H9 (cell line): ENCODE measurements at regions not wholly inside any gene's neighbourhood (a gene's known extent, or its start where the extent isn't known, plus 50 kb on each side); places are given as distances from the start of the nearest gene placed in this dataset.

ENCODE experiments used
- DNase-seq: peaks from one replicate; pipeline ENCODE4 v3.0.0-alpha.2; 2017
- H2AFZ ChIP-seq: one replicate; pipeline ENCODE4 v1.6.1; 2013; ENCODE audit warnings: mild to moderate bottlenecking, low read length, control low read depth, moderate library complexity
- H2AK5ac ChIP-seq: 2 replicates; pipeline ENCODE4 v1.6.1; 2013; ENCODE audit warnings: low read length, control low read depth, mixed read lengths; ENCODE audit not compliant: insufficient read length
- H2BK120ac ChIP-seq: one replicate; pipeline ENCODE4 v1.6.1; 2013; ENCODE audit warnings: low read depth, mild to moderate bottlenecking, low read length, control low read depth, inconsistent platforms; ENCODE audit not compliant: poor library complexity, severe bottlenecking
- H2BK12ac ChIP-seq: 2 replicates; pipeline ENCODE4 v1.6.1; 2013; ENCODE audit warnings: low read length, control low read depth, mixed read lengths, low read depth; ENCODE audit not compliant: insufficient read length
- H2BK15ac ChIP-seq: 2 replicates; pipeline ENCODE4 v1.6.1; 2013; ENCODE audit warnings: low read depth, low read length, control low read depth
- H2BK20ac ChIP-seq: one replicate; pipeline ENCODE4 v1.6.1; 2013; ENCODE audit warnings: low read depth, mild to moderate bottlenecking, low read length, control low read depth, inconsistent platforms; ENCODE audit not compliant: poor library complexity, severe bottlenecking
- H2BK5ac ChIP-seq: 2 replicates; pipeline ENCODE4 v1.6.1; 2013; ENCODE audit warnings: low read length, control low read depth, mixed read lengths; ENCODE audit not compliant: insufficient read length
- H3K14ac ChIP-seq: 2 replicates; pipeline ENCODE4 v1.6.1; 2013; ENCODE audit warnings: low read length, control low read depth; ENCODE audit not compliant: insufficient read depth
- H3K18ac ChIP-seq: 2 replicates; pipeline ENCODE4 v1.6.1; 2013; ENCODE audit warnings: low read depth, mild to moderate bottlenecking, mixed read lengths, low read length, control low read depth; ENCODE audit not compliant: insufficient read length
- H3K23ac ChIP-seq: 2 replicates; pipeline ENCODE4 v1.6.1; 2013; ENCODE audit warnings: low read length, control low read depth, mixed read lengths, low read depth; ENCODE audit not compliant: insufficient read length
- H3K23me2 ChIP-seq: 2 replicates; pipeline ENCODE4 v1.6.1; 2013; ENCODE audit warnings: low read depth, mild to moderate bottlenecking, mixed read lengths, low read length, control low read depth; ENCODE audit not compliant: insufficient read length, poor library complexity, severe bottlenecking
- H3K27ac ChIP-seq: 2 replicates; pipeline ENCODE4 v1.5.1; 2013; ENCODE audit warnings: low read length, control low read depth, mixed read lengths, low read depth; ENCODE audit not compliant: insufficient read length
- H3K27me3 ChIP-seq: 2 replicates; pipeline ENCODE4 v1.6.1; 2013; ENCODE audit warnings: low read length, control low read depth, inconsistent platforms; ENCODE audit not compliant: insufficient read depth
- H3K4ac ChIP-seq: 2 replicates; pipeline ENCODE4 v1.6.1; 2013; ENCODE audit warnings: low read depth, mild to moderate bottlenecking, control low read depth, inconsistent platforms, low read length, moderate library complexity
- H3K4me1 ChIP-seq: 2 replicates; pipeline ENCODE4 v1.6.1; 2013; ENCODE audit warnings: low read length, control low read depth, inconsistent platforms; ENCODE audit not compliant: insufficient read depth
- H3K4me2 ChIP-seq: 2 replicates; pipeline ENCODE4 v1.6.1; 2013; ENCODE audit warnings: low read length, control low read depth, mixed read lengths; ENCODE audit not compliant: insufficient read length, insufficient read depth
- H3K56ac ChIP-seq: 2 replicates; pipeline ENCODE4 v1.6.1; 2013; ENCODE audit warnings: low read depth, mild to moderate bottlenecking, mixed read lengths, low read length, control low read depth; ENCODE audit not compliant: insufficient read length
- H3K79me1 ChIP-seq: 2 replicates; pipeline ENCODE4 v1.6.1; 2013; ENCODE audit warnings: low read depth, mild to moderate bottlenecking, moderate library complexity, low read length, control low read depth, inconsistent platforms; ENCODE audit not compliant: insufficient read depth, poor library complexity, severe bottlenecking
- H3K79me2 ChIP-seq: 2 replicates; pipeline ENCODE4 v1.6.1; 2013; ENCODE audit warnings: low read length, control low read depth, inconsistent platforms; ENCODE audit not compliant: insufficient read depth
- H3K9ac ChIP-seq: 2 replicates; pipeline ENCODE4 v1.6.1; 2013; ENCODE audit warnings: low read length, control low read depth, mixed read lengths; ENCODE audit not compliant: insufficient read length; ENCODE audit errors: extremely low read depth
- H3K9me3 ChIP-seq: one replicate; pipeline ENCODE4 v1.6.1; 2013; ENCODE audit warnings: low read depth, low read length, inconsistent platforms; ENCODE audit not compliant: control insufficient read depth
- H3T11ph ChIP-seq: one replicate; pipeline ENCODE4 v1.6.1; 2013; ENCODE audit warnings: mild to moderate bottlenecking, low read length, control low read depth, inconsistent platforms
- H4K20me1 ChIP-seq: one replicate; pipeline ENCODE4 v1.6.1; 2013; ENCODE audit not compliant: control insufficient read depth, insufficient read length, insufficient read depth
- H4K5ac ChIP-seq: 2 replicates; pipeline ENCODE4 v1.6.1; 2013; ENCODE audit warnings: low read depth, mild to moderate bottlenecking, mixed read lengths, low read length, control low read depth; ENCODE audit not compliant: insufficient read length
- H4K8ac ChIP-seq: replicated peaks from 2 replicates; pipeline ENCODE4 v1.6.1; 2013; ENCODE audit warnings: low read length, control low read depth, mixed read lengths, low read depth; ENCODE audit not compliant: insufficient read length
- H4K91ac ChIP-seq: 2 replicates; pipeline ENCODE4 v1.6.1; 2013; ENCODE audit warnings: low read depth, mild to moderate bottlenecking, moderate library complexity, mixed read lengths, low read length, control low read depth; ENCODE audit not compliant: insufficient read length
- H3K27ac Mint-ChIP-seq, 3 experiments: 2 replicates in 2 of 3; 3 replicates in 1 of 3; pipeline ENCODE4 v1.8.0; 2020 to 2021; ENCODE audit warnings: mixed read lengths in 3 of 3, mild to moderate bottlenecking in 1 of 3, moderate library complexity in 1 of 3
- H3K27me3 Mint-ChIP-seq: 2 replicates; pipeline ENCODE4 v1.8.0; 2021; ENCODE audit warnings: low read depth, mild to moderate bottlenecking, moderate library complexity, mixed read lengths
- H3K36me3 Mint-ChIP-seq, 3 experiments: 2 replicates in 2 of 3; 3 replicates in 1 of 3; pipeline ENCODE4 v1.8.0; 2020 to 2021; ENCODE audit warnings: low read depth in 3 of 3, mixed read lengths in 3 of 3; ENCODE audit not compliant: insufficient read depth in 1 of 3
- H3K4me1 Mint-ChIP-seq, 2 experiments: 2 replicates each; pipeline ENCODE4 v1.8.0; 2020; ENCODE audit warnings: mixed read lengths in 2 of 2
- H3K4me3 Mint-ChIP-seq, 2 experiments: 2 replicates in 1 of 2; 3 replicates in 1 of 2; pipeline ENCODE4 v1.8.0; 2020 to 2021; ENCODE audit warnings: mild to moderate bottlenecking in 2 of 2, mixed read lengths in 2 of 2, moderate library complexity in 1 of 2
- H3K9me3 Mint-ChIP-seq, 2 experiments: 2 replicates in 1 of 2; 3 replicates in 1 of 2; pipeline ENCODE4 v1.8.0; 2020; ENCODE audit warnings: mild to moderate bottlenecking in 2 of 2, mixed read lengths in 2 of 2, moderate library complexity in 1 of 2
- CTCF ChIP-seq: fragments of 200-600 bp; sonication (generic); conservative IDR thresholded peaks from 3 replicates; pipeline ENCODE4 v1.8.0; 2021; ENCODE audit warnings: antibody characterized with exemption, mild to moderate bottlenecking
- WGBS: extraction: QIAGEN DNeasy Blood & Tissue Kit; methylation state at CpG from one replicate; pipeline ENCODE4 v1.1.7; 2013; ENCODE audit warnings: missing lambda C conversion rate, low lambda C conversion rate, mixed read lengths; ENCODE audit not compliant: insufficient read length; ENCODE audit errors: extremely low coverage; 5-methylcytosine and 5-hydroxymethylcytosine counted together

GRCh38 chr11:100625041-100625440 is 62.0 kb upstream of the ARHGAP42 start:
- H3K4me2 ChIP-seq = no peak overlapping the region
- H3T11ph ChIP-seq = no peak overlapping the region
- no peak overlapping the region for H4K5ac ChIP-seq
- no peaks in the 10 kb centered on the region for H4K20me1 ChIP-seq
- H3K4ac ChIP-seq = no peak overlapping the region
- H3K27ac ChIP-seq = no peak overlapping the region
- H2BK5ac ChIP-seq = no peak overlapping the region
- H3K79me1 ChIP-seq = no peaks in the 10 kb centered on the region
- H2AFZ ChIP-seq = no peak overlapping the region
- peaks cover 18% of the 10 kb centered on the region for H3K9me3 ChIP-seq
- H3K9ac ChIP-seq = no peak overlapping the region
- H3K4me1 ChIP-seq = no peaks in the 10 kb centered on the region
- no peaks in the 10 kb centered on the region for H3K27me3 Mint-ChIP-seq
- H2BK120ac ChIP-seq = no peak overlapping the region
- peaks cover 2 to 3% of the 10 kb centered on the region in 2 experiments for H3K4me1 Mint-ChIP-seq
- H3K56ac ChIP-seq = no peak overlapping the region
- no peak overlapping the region for H2BK12ac ChIP-seq
- WGBS = no CpG with 5 or more reads among the region's 4 CpGs
- no peak overlapping the region for H3K4me3 Mint-ChIP-seq
- no peak overlapping the region for H2AK5ac ChIP-seq
- no peak overlapping the region for H3K23ac ChIP-seq
- peaks cover 21 to 34% (median 26%) of the 10 kb centered on the region in 3 experiments for H3K36me3 Mint-ChIP-seq
- H2BK20ac ChIP-seq = no peak overlapping the region
- TF ChIP-seq CTCF = no peak
- H3K14ac ChIP-seq = no peak overlapping the region
- DNase-seq = no peak
- no peak overlapping the region for H4K91ac ChIP-seq
- H3K27me3 ChIP-seq = no peaks in the 10 kb centered on the region
- no peaks in the 10 kb centered on the region for H3K23me2 ChIP-seq
- H3K18ac ChIP-seq = no peak overlapping the region
- H3K27ac Mint-ChIP-seq = peak overlapping the region in 2 of 3 experiments; percentile 50 to 74; a peak in 3 of 7 replicates
- peaks cover 33 to 42% of the 10 kb centered on the region in 2 experiments for H3K9me3 Mint-ChIP-seq
- no peak overlapping the region for H2BK15ac ChIP-seq
- no peak overlapping the region for H4K8ac ChIP-seq
- H3K79me2 ChIP-seq = no peaks in the 10 kb centered on the region
